Gastroesophageal sphincter (tissue), 4 donors: ENCODE measurements at regions not wholly inside any gene's neighbourhood (a gene's known extent, or its start where the extent isn't known, plus 50 kb on each side); places are given as distances from the start of the nearest gene placed in this dataset.

Source experiments
- ATAC-seq: fragments of 150-250 bp; one replicate; pipeline ENCODE4 v1.9.1; 2016; ENCODE audit warnings: mild to moderate bottlenecking, moderate library complexity
- H3K27ac ChIP-seq, 4 donors: fragments of 200-600 bp; sonication (generic) in 3 of 4; 1 replicate in 3 of 4; 2 replicates in 1 of 4; pipeline ENCODE4 v1.5.1; 2016 to 2019
- H3K27me3 ChIP-seq: fragments of 200-600 bp; sonication (generic); one replicate; pipeline ENCODE4 v1.5.1; 2019
- H3K36me3 ChIP-seq, 2 donors: fragments of 200-600 bp; sonication (generic); one replicate each; pipeline ENCODE4 v1.5.1; 2019; ENCODE audit warnings: control low read depth in 1 of 2
- H3K4me1 ChIP-seq, 3 donors: fragments of 200-600 bp; sonication (generic); 1 replicate in 2 of 3; 2 replicates in 1 of 3; pipeline ENCODE4 v1.5.1; 2016 to 2019; ENCODE audit warnings: control low read depth in 2 of 3
- H3K4me3 ChIP-seq, 2 donors: fragments of 200-600 bp; sonication (generic); one replicate each; pipeline ENCODE4 v1.5.1; 2019; ENCODE audit warnings: mild to moderate bottlenecking in 1 of 2, moderate library complexity in 1 of 2
- H3K9me3 ChIP-seq, 3 donors: fragments of 200-600 bp; sonication (generic); one replicate each; pipeline ENCODE4 v1.5.1; 2017 to 2019; ENCODE audit warnings: control low read depth in 2 of 3
- CTCF ChIP-seq, 4 experiments: fragments of 200-600 bp in 2 of 4; fragments of 450-650 bp in 2 of 4; sonication (generic) in 1 of 4; IDR thresholded peaks; one replicate each; pipeline ENCODE4 v1.5.1; 2017 to 2019; ENCODE audit warnings: antibody characterized with exemption in 4 of 4, mild to moderate bottlenecking in 2 of 4, moderate library complexity in 2 of 4
- EP300 ChIP-seq: sonication (generic); formaldehyde crosslinking; IDR thresholded peaks from one replicate; pipeline ENCODE4 v1.6.1; 2017; ENCODE audit warnings: antibody characterized with exemption, mild to moderate bottlenecking
- POLR2A ChIP-seq, 2 donors: fragments of 450-650 bp; IDR thresholded peaks; one replicate each; pipeline ENCODE4 v1.6.1; 2017; ENCODE audit warnings: antibody characterized with exemption in 2 of 2, mild to moderate bottlenecking in 2 of 2, moderate library complexity in 1 of 2
- POLR2AphosphoS5 ChIP-seq: sonication (generic); formaldehyde crosslinking; IDR thresholded peaks from one replicate; pipeline ENCODE4 v1.6.1; 2017; ENCODE audit warnings: antibody characterized with exemption
- WGBS, 2 donors: methylation state at CpG; one replicate each; pipeline ENCODE4 v1.1.5; 2018; ENCODE audit warnings: low coverage in 1 of 2; 5-methylcytosine and 5-hydroxymethylcytosine counted together

GRCh38 chr21:36624105-36624504 is 74.8 kb upstream of the SIM2 start:
- peaks cover 0 to 14% (median 0%) of the 10 kb centered on the region in 3 donors for H3K9me3 ChIP-seq
- TF ChIP-seq CTCF (IDR thresholded peaks at IDR 0.05) (no peak), POLR2AphosphoS5 (no peak), POLR2A (IDR thresholded peaks at IDR 0.05) (no peak), EP300 (no peak)
- no peaks in the 10 kb centered on the region for H3K4me1 ChIP-seq
- H3K36me3 ChIP-seq, result no peaks in the 10 kb centered on the region
- no peak overlapping the region for H3K27ac ChIP-seq
- peaks cover 30% of the 10 kb centered on the region for H3K27me3 ChIP-seq
- H3K4me3 ChIP-seq, result no peak overlapping the region
- WGBS, 2 donors, result 91 to 92% methylated on average over 2 to 4 of the region's 4 CpGs
- no peak for ATAC-seq

GRCh38 chr21:36626791-36627190 is 72.1 kb upstream of the SIM2 start:
- Histone ChIP-seq H3K27me3 (peaks cover 53% of the 10 kb centered on the region), H3K36me3 (no peaks in the 10 kb centered on the region), H3K4me1 (no peaks in the 10 kb centered on the region), H3K9me3 (no peaks in the 10 kb centered on the region), H3K27ac (no peak overlapping the region), H3K4me3 (no peak overlapping the region)
- ATAC-seq, result no peak
- TF ChIP-seq POLR2A (IDR thresholded peaks at IDR 0.05), result no peak
- TF ChIP-seq CTCF (IDR thresholded peaks at IDR 0.05), result no peak
- no peak for TF ChIP-seq POLR2AphosphoS5
- no peak for TF ChIP-seq EP300
- no CpG with 5 or more reads among the region's 3 CpGs for WGBS, 2 donors

- Histone ChIP-seq H3K36me3 (no peaks in the 10 kb centered on the region), H3K27ac (no peak overlapping the region), H3K27me3 (peaks cover 58% of the 10 kb centered on the region), H3K9me3 (no peaks in the 10 kb centered on the region), H3K4me3 (no peak overlapping the region), H3K4me1 (no peaks in the 10 kb centered on the region)
- WGBS, 2 donors, result 73 to 90% methylated on average over 2 to 5 of the region's 5 CpGs
- TF ChIP-seq POLR2A (IDR thresholded peaks at IDR 0.05) (no peak), CTCF (IDR thresholded peaks at IDR 0.05) (no peak), POLR2AphosphoS5 (no peak), EP300 (no peak)
- ATAC-seq, result no peak
Measured at GRCh38 chr21:36627242-36627641, 71.7 kb upstream of the SIM2 start.

GRCh38 chr21:36628106-36628505 is 70.8 kb upstream of the SIM2 start:
- Histone ChIP-seq H3K36me3 (no peaks in the 10 kb centered on the region), H3K9me3 (no peaks in the 10 kb centered on the region), H3K4me1 (no peaks in the 10 kb centered on the region), H3K27ac (no peak overlapping the region), H3K4me3 (no peak overlapping the region), H3K27me3 (peaks cover 67% of the 10 kb centered on the region)
- ATAC-seq, result no peak
- WGBS, 2 donors, result 71 to 87% methylated on average over 3 to 9 of the region's 9 CpGs
- TF ChIP-seq CTCF (IDR thresholded peaks at IDR 0.05), result no peak
- no peak for TF ChIP-seq EP300
- TF ChIP-seq POLR2A (IDR thresholded peaks at IDR 0.05), result no peak
- TF ChIP-seq POLR2AphosphoS5, result no peak

GRCh38 chr21:36628761-36629460 is 70.0 kb upstream of the SIM2 start:
- Histone ChIP-seq H3K36me3 (no peaks in the 10 kb centered on the region), H3K4me3 (no peak overlapping the region)
- WGBS, 2 donors, result 75 to 85% methylated on average over 4 to 11 of the region's 13 CpGs

More at GRCh38 chr21:36628761-36629460, 70.0 kb upstream of the SIM2 start:
- TF ChIP-seq CTCF (IDR thresholded peaks at IDR 0.05) (no peak), POLR2A (IDR thresholded peaks at IDR 0.05) (no peak), EP300 (no peak), POLR2AphosphoS5 (no peak)
- Histone ChIP-seq H3K4me1 (no peaks in the 10 kb centered on the region), H3K27me3 (peaks cover 63% of the 10 kb centered on the region), H3K9me3 (no peaks in the 10 kb centered on the region), H3K27ac (no peak overlapping the region)
- ATAC-seq, result no peak
